Activated CD8-positive, alpha-beta T cell treated with anti-CD3 and anti-CD28 coated beads, Interleukin-2, amount 10 ng/mL, durations not matched to agents 7 days and 5 days (primary cell): ENCODE measurements at regions not wholly inside any gene's neighbourhood (a gene's known extent, or its start where the extent isn't known, plus 50 kb on each side); places are given as distances from the start of the nearest gene placed in this dataset.
"Not testable (repeated sequence)": the region's sequence is repeated elsewhere in the genome, so short reads cannot be mapped to it uniquely, and the experiment has no call there.

Experiments
- ATAC-seq: fragments of 150-1000 bp; cut with Tn5 transposase; one replicate; pipeline ENCODE4 v1.10.0; 2021; ENCODE audit warnings: moderate library complexity
- CTCF ChIA-PET: fragments of 350-600 bp; sonication (Branson Sonifier 250); formaldehyde crosslinking; loops from one replicate; lab custom pipeline; 2021; ENCODE audit warnings: antibody characterized with exemption; lab: Charles Lee
- POLR2A ChIA-PET: fragments of 350-600 bp; sonication (Branson Sonifier 250); formaldehyde crosslinking; loops from one replicate; lab custom pipeline; 2021; ENCODE audit warnings: antibody characterized with exemption; lab: Charles Lee
- DNase-seq: peaks from one replicate; pipeline ENCODE4 v3.0.0-alpha.2; 2020
- H3K27ac Mint-ChIP-seq: one replicate; pipeline ENCODE4 v1.8.0; 2021; ENCODE audit warnings: mild to moderate bottlenecking, mixed read lengths
- H3K27me3 Mint-ChIP-seq: one replicate; pipeline ENCODE4 v1.8.0; 2021; ENCODE audit warnings: low read depth, mixed read lengths
- H3K36me3 Mint-ChIP-seq: one replicate; pipeline ENCODE4 v1.8.0; 2021; ENCODE audit warnings: low read depth, mixed read lengths
- H3K4me1 Mint-ChIP-seq: one replicate; pipeline ENCODE4 v1.8.0; 2021; ENCODE audit warnings: low read depth, mixed read lengths
- H3K4me3 Mint-ChIP-seq: one replicate; pipeline ENCODE4 v1.8.0; 2021; ENCODE audit warnings: mild to moderate bottlenecking, mixed read lengths
- H3K9me3 Mint-ChIP-seq: one replicate; pipeline ENCODE4 v1.8.0; 2022; ENCODE audit warnings: mixed read lengths; ENCODE audit not compliant: insufficient read depth

GRCh38 chr20:53788253-53789022, 194.8 kb upstream of the ZNF217 start:
- Mint-ChIP-seq H3K4me1 (peaks cover 8% of the 10 kb centered on the region), H3K9me3 (no peaks in the 10 kb centered on the region), H3K36me3 (peaks cover 2% of the 10 kb centered on the region), H3K27me3 (no peaks in the 10 kb centered on the region), H3K27ac (no peak overlapping the region), H3K4me3 (no peak overlapping the region)
- DNase-seq (no peak), ATAC-seq (no peak)
- CTCF ChIA-PET = interaction anchor here (1.2 kb wide), 1 partner anchor 127 kb away, joined by 3 read pairs; no protein-coding TSS in a partner anchor
- POLR2A ChIA-PET = no interaction called here

GRCh38 chr20:53787491-53787931, 193.9 kb upstream of the ZNF217 start:
- H3K4me3 Mint-ChIP-seq, H3K9me3 Mint-ChIP-seq, ATAC-seq, DNase-seq, H3K4me1 Mint-ChIP-seq, H3K27ac Mint-ChIP-seq, H3K36me3 Mint-ChIP-seq, H3K27me3 Mint-ChIP-seq, POLR2A ChIA-PET: not testable (repeated sequence)
- CTCF ChIA-PET = interaction anchor here (1.1 to 1.7 kb wide), 2 partner anchors 15 to 152 kb away, joined by 3 read pairs; no protein-coding TSS in a partner anchor

- ChIA-PET CTCF (interaction anchor here (0.6 to 1.7 kb wide), 5 partner anchors 16 to 624 kb away, joined by 3 read pairs; no protein-coding TSS in a partner anchor), POLR2A (no interaction called here)
- ATAC-seq (no peak), DNase-seq (no peak)
- Mint-ChIP-seq H3K4me1 (peaks cover 8% of the 10 kb centered on the region), H3K9me3 (no peaks in the 10 kb centered on the region), H3K27me3 (no peaks in the 10 kb centered on the region), H3K27ac (no peak overlapping the region), H3K36me3 (no peaks in the 10 kb centered on the region), H3K4me3 (no peak overlapping the region)
Observed at GRCh38 chr20:53786445-53787267, 193.0 kb upstream of the ZNF217 start.

GRCh38 chr20:53786071-53786444, 192.4 kb upstream of the ZNF217 start:
- no peak overlapping the region for H3K4me3 Mint-ChIP-seq
- CTCF ChIA-PET = interaction anchor here (0.9 to 1.7 kb wide), 3 partner anchors 17 to 57 kb away, joined by 3 read pairs; no protein-coding TSS in a partner anchor

GRCh38 chr20:53785320-53785719, 191.7 kb upstream of the ZNF217 start:
- no peaks in the 10 kb centered on the region for H3K36me3 Mint-ChIP-seq

More at GRCh38 chr20:53786071-53786444, 192.4 kb upstream of the ZNF217 start:
- no peak for DNase-seq
- Mint-ChIP-seq H3K27me3 (no peaks in the 10 kb centered on the region), H3K27ac (no peak overlapping the region), H3K9me3 (no peaks in the 10 kb centered on the region), H3K36me3 (no peaks in the 10 kb centered on the region), H3K4me1 (peaks cover 8% of the 10 kb centered on the region)
- POLR2A ChIA-PET = no interaction called here
- no peak for ATAC-seq

GRCh38 chr20:53783768-53784167, 190.1 kb upstream of the ZNF217 start:
- no peaks in the 10 kb centered on the region for H3K9me3 Mint-ChIP-seq
- ChIA-PET CTCF (interaction anchor here (1.0 kb wide), 1 partner anchor 150 kb away, joined by 3 read pairs; no protein-coding TSS in a partner anchor), POLR2A (no interaction called here)
- peaks cover 6% of the 10 kb centered on the region for H3K4me1 Mint-ChIP-seq
- DNase-seq = no peak
- H3K4me3 Mint-ChIP-seq = no peak overlapping the region
- no peaks in the 10 kb centered on the region for H3K27me3 Mint-ChIP-seq
- no peak for ATAC-seq
- no peaks in the 10 kb centered on the region for H3K36me3 Mint-ChIP-seq
- H3K27ac Mint-ChIP-seq = no peak overlapping the region

More at GRCh38 chr20:53785320-53785719, 191.7 kb upstream of the ZNF217 start:
- ChIA-PET CTCF (interaction anchor here (1.1 kb wide), 1 partner anchor 49 kb away, joined by 3 read pairs; no protein-coding TSS in a partner anchor), POLR2A (interaction anchor here (0.6 kb wide), 1 partner anchor 50 kb away, joined by 7 read pairs; no protein-coding TSS in a partner anchor)
- H3K27me3 Mint-ChIP-seq = no peaks in the 10 kb centered on the region
- H3K4me3 Mint-ChIP-seq = no peak overlapping the region
- no peak for DNase-seq
- no peak for ATAC-seq
- no peaks in the 10 kb centered on the region for H3K9me3 Mint-ChIP-seq
- H3K27ac Mint-ChIP-seq = no peak overlapping the region
- peaks cover 6% of the 10 kb centered on the region for H3K4me1 Mint-ChIP-seq

GRCh38 chr20:53782612-53783246, 189.1 kb upstream of the ZNF217 start:
- POLR2A ChIA-PET = no interaction called here

GRCh38 chr20:53779822-53780221, 186.2 kb upstream of the ZNF217 start:
- no peaks in the 10 kb centered on the region for H3K36me3 Mint-ChIP-seq
- no peak for DNase-seq
- no peaks in the 10 kb centered on the region for H3K9me3 Mint-ChIP-seq
- peaks cover 2% of the 10 kb centered on the region for H3K4me1 Mint-ChIP-seq
- no peak overlapping the region for H3K4me3 Mint-ChIP-seq
- no peaks in the 10 kb centered on the region for H3K27me3 Mint-ChIP-seq
- ChIA-PET POLR2A (no interaction called here), CTCF (no interaction called here)
- H3K27ac Mint-ChIP-seq = no peak overlapping the region
- ATAC-seq = no peak

More at GRCh38 chr20:53782612-53783246, 189.1 kb upstream of the ZNF217 start:
- ATAC-seq (no peak), DNase-seq (no peak)
- Mint-ChIP-seq H3K36me3 (no peaks in the 10 kb centered on the region), H3K4me1 (peaks cover 6% of the 10 kb centered on the region), H3K27ac (no peak overlapping the region), H3K9me3 (no peaks in the 10 kb centered on the region), H3K4me3 (no peak overlapping the region), H3K27me3 (no peaks in the 10 kb centered on the region)
- CTCF ChIA-PET = interaction anchor here (1.0 kb wide), 1 partner anchor 151 kb away, joined by 3 read pairs; no protein-coding TSS in a partner anchor

GRCh38 chr20:53778736-53779135, 185.1 kb upstream of the ZNF217 start:
- DNase-seq (no peak), ATAC-seq (no peak)
- Mint-ChIP-seq H3K4me1 (peaks cover 2% of the 10 kb centered on the region), H3K36me3 (no peaks in the 10 kb centered on the region), H3K27ac (no peak overlapping the region), H3K27me3 (no peaks in the 10 kb centered on the region), H3K4me3 (no peak overlapping the region), H3K9me3 (no peaks in the 10 kb centered on the region)
- ChIA-PET POLR2A (interaction anchor here (1.1 kb wide), 1 partner anchor 15 kb away, joined by 3 read pairs; no protein-coding TSS in a partner anchor), CTCF (interaction anchor here (0.9 kb wide), 1 partner anchor 24 kb away, joined by 3 read pairs; no protein-coding TSS in a partner anchor)

GRCh38 chr20:53778041-53778516, 184.4 kb upstream of the ZNF217 start:
- peaks cover 2% of the 10 kb centered on the region for H3K4me1 Mint-ChIP-seq
- ChIA-PET POLR2A (interaction anchor here (1.1 kb wide), 1 partner anchor 15 kb away, joined by 3 read pairs; no protein-coding TSS in a partner anchor), CTCF (no interaction called here)
- no peak for ATAC-seq
- H3K9me3 Mint-ChIP-seq = no peaks in the 10 kb centered on the region
- H3K27me3 Mint-ChIP-seq = no peaks in the 10 kb centered on the region
- no peak overlapping the region for H3K27ac Mint-ChIP-seq
- no peaks in the 10 kb centered on the region for H3K36me3 Mint-ChIP-seq
- no peak for DNase-seq
- H3K4me3 Mint-ChIP-seq = no peak overlapping the region

GRCh38 chr20:53777402-53777801, 183.8 kb upstream of the ZNF217 start:
- H3K4me3 Mint-ChIP-seq, POLR2A ChIA-PET, DNase-seq, CTCF ChIA-PET, H3K4me1 Mint-ChIP-seq, H3K9me3 Mint-ChIP-seq, H3K36me3 Mint-ChIP-seq, H3K27ac Mint-ChIP-seq, H3K27me3 Mint-ChIP-seq, ATAC-seq: not testable (repeated sequence)
